ENCODE measurements at regions not wholly inside any gene's neighbourhood (a gene's known extent, or its start where the extent isn't known, plus 50 kb on each side); places are given as distances from the start of the nearest gene placed in this dataset.

GRCh38 chr15:61410662-61411061 lies 181.6 kb upstream of the RORA start:
- TF ChIP-seq CTCF (IDR thresholded peaks at IDR 0.05): no peak
- no peak for TF ChIP-seq POLR2A (IDR thresholded peaks at IDR 0.05)
- TF ChIP-seq EP300 (IDR thresholded peaks at IDR 0.05): no peak

All from tibial nerve (tissue), 4 donors.